ENCODE measurements at regions not wholly inside any gene's neighbourhood (a gene's known extent, or its start where the extent isn't known, plus 50 kb on each side); places are given as distances from the start of the nearest gene placed in this dataset.

DNA sequence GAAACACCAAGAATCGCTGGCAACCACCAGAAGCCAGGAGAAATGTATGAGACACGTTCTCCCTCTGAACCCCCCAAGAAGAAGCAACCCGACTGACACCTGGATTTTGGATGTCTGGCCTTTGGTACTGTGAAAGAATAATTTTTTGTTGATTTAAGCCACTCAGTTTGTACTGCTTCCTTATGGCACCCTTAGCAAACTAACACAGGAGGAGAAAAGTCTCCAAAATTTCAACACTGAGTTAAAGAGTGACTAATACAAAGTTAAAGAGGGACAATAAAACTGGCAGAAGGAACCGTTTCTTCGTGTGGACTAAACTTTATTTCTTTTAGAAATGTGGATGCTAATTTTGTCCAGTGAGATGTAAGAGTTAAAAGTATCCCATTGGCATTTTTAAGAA lies 660.9 kb upstream of the LINC00305 start:
- intact Hi-C loops (cut with micrococcal nuclease): no loop called here

DNA sequence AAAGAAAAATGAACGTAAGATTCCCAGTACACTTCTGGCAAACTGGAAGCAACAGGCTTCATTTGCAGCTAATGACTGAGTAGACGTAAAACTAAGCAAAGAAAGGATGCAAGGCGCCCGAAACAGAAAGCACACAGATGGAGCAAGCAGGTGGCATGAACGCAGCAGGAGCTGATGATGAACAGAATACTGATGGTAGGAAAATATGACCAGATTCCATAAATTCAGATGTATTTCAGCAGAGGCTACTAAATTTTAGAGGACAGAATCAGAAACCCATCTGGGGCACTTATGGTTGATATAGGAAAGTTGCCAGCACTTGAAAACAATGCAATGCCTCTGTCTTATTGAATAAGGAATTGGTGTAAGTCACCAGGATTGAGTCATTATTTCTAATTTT lies 658.7 kb upstream of the LINC00305 start:
- Histone ChIP-seq H3K9me2 (replicated peaks; ENCODE audit: low read length) (no peaks in the 10 kb centered on the region), H2AFZ (ENCODE audit: low read length) (no peak overlapping the region), H3K27me3 (ENCODE audit: low read length) (no peaks in the 10 kb centered on the region), H3K9me3 (ENCODE audit: low read length) (no peaks in the 10 kb centered on the region), H3K79me2 (ENCODE audit: low read length) (no peaks in the 10 kb centered on the region), H4K20me1 (ENCODE audit: low read length) (no peaks in the 10 kb centered on the region), H3K9ac (ENCODE audit: low read length) (no peak overlapping the region), H3K4me3 (ENCODE audit: low read length) (no peak overlapping the region), H3K27ac (ENCODE audit: low read length) (no peak overlapping the region), H3K4me2 (ENCODE audit: low read length) (no peak overlapping the region), H3K4me1 (ENCODE audit: insufficient read depth, low read length) (no peaks in the 10 kb centered on the region), H3F3A (ENCODE audit: low read length, unreplicated experiment) (no peaks in the 10 kb centered on the region), H3K36me3 (ENCODE audit: low read depth, low read length) (no peaks in the 10 kb centered on the region)
- TF ChIP-seq EZH2phosphoT487 (IDR thresholded peaks at IDR 0.05; ENCODE audit: borderline replicate concordance, low read length): no peak
- ChIA-PET POLR2A (ENCODE audit: unreplicated experiment) (no interaction called here), CTCF (no interaction called here)
- ATAC-seq (no peak), DNase-seq (no peak)
- BruUV-seq (replicated peaks): no TSS peak
- intact Hi-C loops (cut with micrococcal nuclease): no loop called here

More for the DNA sequence above, 660.9 kb upstream of the LINC00305 start:
- ATAC-seq (no peak), DNase-seq (no peak)
- TF ChIP-seq EZH2phosphoT487 (IDR thresholded peaks at IDR 0.05; ENCODE audit: borderline replicate concordance, low read length) (no peak), EZH2 (IDR thresholded peaks at IDR 0.05; ENCODE audit: low read length, unreplicated experiment) (no peak), CTCF (conservative IDR thresholded peaks at IDR 0.05; ENCODE audit: low read depth, low read length) (no peak)
- H3K9ac ChIP-seq (ENCODE audit: low read length): no peak overlapping the region
- no peak overlapping the region for H3K27ac ChIP-seq (ENCODE audit: low read length)
- no peak overlapping the region for H3K4me2 ChIP-seq (ENCODE audit: low read length)
- no peaks in the 10 kb centered on the region for H3K27me3 ChIP-seq (ENCODE audit: low read length)
- H3K9me2 ChIP-seq (replicated peaks; ENCODE audit: low read length): no peaks in the 10 kb centered on the region
- H3K4me3 ChIP-seq (ENCODE audit: low read length): no peak overlapping the region
- no peaks in the 10 kb centered on the region for H3K4me1 ChIP-seq (ENCODE audit: insufficient read depth, low read length)
- no peaks in the 10 kb centered on the region for H3K36me3 ChIP-seq (ENCODE audit: low read depth, low read length)
- no peaks in the 10 kb centered on the region for H3K79me2 ChIP-seq (ENCODE audit: low read length)
- no peak overlapping the region for H2AFZ ChIP-seq (ENCODE audit: low read length)
- no TSS peak for BruUV-seq (replicated peaks)
- H3F3A ChIP-seq (ENCODE audit: low read length, unreplicated experiment): no peaks in the 10 kb centered on the region
- no peaks in the 10 kb centered on the region for H3K9me3 ChIP-seq (ENCODE audit: low read length)
- no peaks in the 10 kb centered on the region for H4K20me1 ChIP-seq (ENCODE audit: low read length)
- CTCF ChIA-PET: interaction anchor here (0.6 kb wide), 1 partner anchor 689 kb away, joined by 4 read pairs; no protein-coding TSS in a partner anchor
- POLR2A ChIA-PET (ENCODE audit: unreplicated experiment): no interaction called here

GRCh38 chr18:64806691-64807090 lies 657.8 kb upstream of the LINC00305 start:
- Histone ChIP-seq H3K27me3 (ENCODE audit: low read length) (no peaks in the 10 kb centered on the region), H4K20me1 (ENCODE audit: low read length) (no peaks in the 10 kb centered on the region), H3F3A (ENCODE audit: low read length, unreplicated experiment) (no peaks in the 10 kb centered on the region), H3K9ac (ENCODE audit: low read length) (no peak overlapping the region), H3K9me2 (replicated peaks; ENCODE audit: low read length) (no peaks in the 10 kb centered on the region), H3K79me2 (ENCODE audit: low read length) (no peaks in the 10 kb centered on the region), H3K4me2 (ENCODE audit: low read length) (no peak overlapping the region), H3K36me3 (ENCODE audit: low read depth, low read length) (no peaks in the 10 kb centered on the region), H2AFZ (ENCODE audit: low read length) (no peak overlapping the region), H3K27ac (ENCODE audit: low read length) (no peak overlapping the region), H3K4me3 (ENCODE audit: low read length) (no peak overlapping the region), H3K4me1 (ENCODE audit: insufficient read depth, low read length) (no peaks in the 10 kb centered on the region), H3K9me3 (ENCODE audit: low read length) (no peaks in the 10 kb centered on the region)
- no peak for ATAC-seq
- intact Hi-C loops (cut with micrococcal nuclease): no loop called here
- DNase-seq: no peak
- TF ChIP-seq EZH2 (IDR thresholded peaks at IDR 0.05; ENCODE audit: low read length, unreplicated experiment) (no peak), CTCF (conservative IDR thresholded peaks at IDR 0.05; ENCODE audit: low read depth, low read length) (no peak), EZH2phosphoT487 (IDR thresholded peaks at IDR 0.05; ENCODE audit: borderline replicate concordance, low read length) (no peak)
- POLR2A ChIA-PET (ENCODE audit: unreplicated experiment): no interaction called here
- BruUV-seq (replicated peaks): no TSS peak
- CTCF ChIA-PET: no interaction called here

Data from PC-3 (cell line).